Natural killer cell (primary cell): ENCODE measurements at regions not wholly inside any gene's neighbourhood (a gene's known extent, or its start where the extent isn't known, plus 50 kb on each side); places are given as distances from the start of the nearest gene placed in this dataset.

Experiments used
- ATAC-seq, 3 donors: fragments of 150-1000 bp in 2 of 3; fragments of 200-7000 bp in 1 of 3; cut with Tn5 transposase; 1 replicate in 1 of 3; 2 replicates in 2 of 3; pipeline ENCODE4 v1.10.0; 2021; ENCODE audit warnings: mild to moderate bottlenecking in 2 of 3, moderate library complexity in 2 of 3
- DNase-seq, 2 donors: peaks; one replicate each; pipeline versions ENCODE4 v3.0.0 to v3.0.0-alpha.2; 2013 to 2021; ENCODE audit warnings: mixed read lengths in 1 of 2
- H3K27ac ChIP-seq: one replicate; pipeline ENCODE4 v1.5.1; 2013; ENCODE audit warnings: mild to moderate bottlenecking, low read length
- H3K27me3 ChIP-seq: one replicate; pipeline ENCODE4 v1.6.1; 2013; ENCODE audit warnings: low read length; ENCODE audit not compliant: control insufficient read depth, insufficient read depth
- H3K36me3 ChIP-seq: one replicate; pipeline ENCODE4 v1.6.1; 2013; ENCODE audit warnings: low read length; ENCODE audit not compliant: control insufficient read depth, insufficient read depth
- H3K4me1 ChIP-seq: one replicate; pipeline ENCODE4 v1.6.1; 2013; ENCODE audit warnings: low read length; ENCODE audit not compliant: control insufficient read depth, insufficient read depth
- H3K4me3 ChIP-seq: one replicate; pipeline ENCODE4 v1.5.1; 2013; ENCODE audit warnings: low read length
- H3K9me3 ChIP-seq: one replicate; pipeline ENCODE4 v1.6.1; 2013; ENCODE audit warnings: low read length; ENCODE audit not compliant: control insufficient read depth, insufficient read depth
- H3K27ac Mint-ChIP-seq, 2 donors: one replicate each; pipeline ENCODE4 v1.8.0; 2022; ENCODE audit warnings: mild to moderate bottlenecking in 2 of 2, mixed read lengths in 2 of 2, moderate library complexity in 1 of 2
- H3K27me3 Mint-ChIP-seq, 2 donors: one replicate each; pipeline ENCODE4 v1.8.0; 2022; ENCODE audit warnings: low read depth in 2 of 2, mixed read lengths in 2 of 2
- H3K36me3 Mint-ChIP-seq: one replicate; pipeline ENCODE4 v1.8.0; 2022; ENCODE audit warnings: mixed read lengths
- H3K4me1 Mint-ChIP-seq, 2 donors: one replicate each; pipeline ENCODE4 v1.8.0; 2022; ENCODE audit warnings: mixed read lengths in 2 of 2
- H3K4me3 Mint-ChIP-seq: one replicate; pipeline ENCODE4 v1.8.0; 2022; ENCODE audit warnings: mild to moderate bottlenecking, moderate library complexity, mixed read lengths
- H3K9me3 Mint-ChIP-seq, 2 donors: one replicate each; pipeline ENCODE4 v1.8.0; 2022; ENCODE audit warnings: mixed read lengths in 2 of 2
- CTCF ChIP-seq: fragments of 200-600 bp; IDR thresholded peaks from one replicate; pipeline ENCODE4 v1.8.0; 2022; ENCODE audit warnings: antibody characterized with exemption
- WGBS: methylation state at CpG from one replicate; pipeline ENCODE4 v1.1.7; 2013; ENCODE audit warnings: missing lambda C conversion rate; ENCODE audit not compliant: insufficient coverage; 5-methylcytosine and 5-hydroxymethylcytosine counted together
- intact Hi-C: fragments of 100-400 bp; cut with micrococcal nuclease; formaldehyde crosslinking; loops from one replicate; pipeline ENCODE4 v1.14.2; 2022

- Mint-ChIP-seq H3K27ac (no peak overlapping the region), H3K4me1 (no peaks in the 10 kb centered on the region), H3K9me3 (no peaks in the 10 kb centered on the region), H3K27me3 (peaks cover 6% of the 10 kb centered on the region in 2 donors), H3K4me3 (no peak overlapping the region), H3K36me3 (no peaks in the 10 kb centered on the region)
- Histone ChIP-seq H3K27me3 (no peaks in the 10 kb centered on the region), H3K9me3 (no peaks in the 10 kb centered on the region), H3K36me3 (no peaks in the 10 kb centered on the region), H3K4me1 (no peaks in the 10 kb centered on the region), H3K4me3 (no peak overlapping the region), H3K27ac (no peak overlapping the region)
- WGBS = 67% methylated on average over 5 of the region's 5 CpGs
- TF ChIP-seq CTCF = no peak
- intact Hi-C loops = no loop called here
- DNase-seq (no peak), ATAC-seq (no peak)
Measured at GRCh38 chr13:30016398-30016797, 166.0 kb upstream of the UBL3 start.

GRCh38 chr13:30009411-30009810, 159.0 kb upstream of the UBL3 start:
- Histone ChIP-seq H3K27me3 (no peaks in the 10 kb centered on the region), H3K27ac (no peak overlapping the region), H3K36me3 (no peaks in the 10 kb centered on the region), H3K4me3 (no peak overlapping the region), H3K9me3 (no peaks in the 10 kb centered on the region), H3K4me1 (peaks cover 2% of the 10 kb centered on the region)
- no peak for TF ChIP-seq CTCF
- intact Hi-C loops = no loop called here
- no peak overlapping the region for H3K27ac Mint-ChIP-seq
- no peak overlapping the region for H3K4me3 Mint-ChIP-seq
- peaks cover 8 to 16% of the 10 kb centered on the region in 2 donors for H3K4me1 Mint-ChIP-seq
- no peak for DNase-seq
- no peak for ATAC-seq
- H3K36me3 Mint-ChIP-seq = no peaks in the 10 kb centered on the region
- peaks cover 0 to 10% of the 10 kb centered on the region in 2 donors for H3K27me3 Mint-ChIP-seq
- 100% methylated on average over 1 of the region's 1 CpG for WGBS
- H3K9me3 Mint-ChIP-seq = no peaks in the 10 kb centered on the region

- intact Hi-C loops = no loop called here
- H3K27ac Mint-ChIP-seq = no peak overlapping the region
- no peak for TF ChIP-seq CTCF
- Histone ChIP-seq H3K4me1 (peaks cover 2% of the 10 kb centered on the region), H3K27me3 (no peaks in the 10 kb centered on the region), H3K27ac (no peak overlapping the region), H3K9me3 (no peaks in the 10 kb centered on the region), H3K4me3 (no peak overlapping the region), H3K36me3 (no peaks in the 10 kb centered on the region)
- peak in 1 of 3 donors; percentile 43 for ATAC-seq
- WGBS = 0% methylated on average over 1 of the region's 1 CpG
- H3K4me3 Mint-ChIP-seq = no peak overlapping the region
- peaks cover 0 to 10% of the 10 kb centered on the region in 2 donors for H3K27me3 Mint-ChIP-seq
- H3K9me3 Mint-ChIP-seq = no peaks in the 10 kb centered on the region
- DNase-seq = peak in 1 of 2 donors; percentile 7
- no peaks in the 10 kb centered on the region for H3K36me3 Mint-ChIP-seq
- H3K4me1 Mint-ChIP-seq = peaks cover 8 to 16% of the 10 kb centered on the region in 2 donors
Measured at GRCh38 chr13:30006246-30006645, 155.8 kb upstream of the UBL3 start.

GRCh38 chr13:30004204-30004603, 153.8 kb upstream of the UBL3 start:
- Histone ChIP-seq H3K36me3 (no peaks in the 10 kb centered on the region), H3K27ac (no peak overlapping the region), H3K4me1 (peaks cover 2% of the 10 kb centered on the region), H3K4me3 (no peak overlapping the region), H3K9me3 (no peaks in the 10 kb centered on the region), H3K27me3 (no peaks in the 10 kb centered on the region)
- Mint-ChIP-seq H3K27ac (no peak overlapping the region), H3K4me3 (no peak overlapping the region), H3K9me3 (no peaks in the 10 kb centered on the region), H3K4me1 (peaks cover 8 to 16% of the 10 kb centered on the region in 2 donors), H3K36me3 (no peaks in the 10 kb centered on the region), H3K27me3 (peaks cover 0 to 7% of the 10 kb centered on the region in 2 donors)
- ATAC-seq (no peak), DNase-seq (no peak)
- TF ChIP-seq CTCF = no peak
- intact Hi-C loops = no loop called here
